Mesenchymal stem cell (in vitro differentiated cells and primary cell): ENCODE measurements at regions not wholly inside any gene's neighbourhood (a gene's known extent, or its start where the extent isn't known, plus 50 kb on each side); places are given as distances from the start of the nearest gene placed in this dataset.

Source experiments
- DNase-seq: peaks from one replicate; pipeline ENCODE4 v3.0.0-alpha.2; 2013
- H2AFZ ChIP-seq: one replicate; pipeline ENCODE4 v1.6.1; 2013; ENCODE audit warnings: low read depth, mild to moderate bottlenecking, control low read depth, inconsistent platforms, low read length, moderate library complexity
- H2AK5ac ChIP-seq: 2 replicates; pipeline ENCODE4 v1.6.1; 2013; ENCODE audit warnings: low read length, moderate library complexity, mild to moderate bottlenecking, inconsistent platforms; ENCODE audit not compliant: severe bottlenecking
- H2BK120ac ChIP-seq: one replicate; pipeline ENCODE4 v1.6.1; 2013; ENCODE audit warnings: low read depth, mild to moderate bottlenecking, inconsistent platforms, low read length, moderate library complexity
- H2BK12ac ChIP-seq, 2 experiments: one replicate each; pipeline ENCODE4 v1.6.1; 2013; ENCODE audit warnings: inconsistent platforms in 2 of 2, low read length in 2 of 2, mild to moderate bottlenecking in 2 of 2, moderate library complexity in 2 of 2, control low read depth in 1 of 2
- H2BK15ac ChIP-seq: one replicate; pipeline ENCODE4 v1.6.1; 2013; ENCODE audit warnings: mild to moderate bottlenecking, low read depth, inconsistent platforms; ENCODE audit not compliant: poor library complexity, severe bottlenecking
- H2BK5ac ChIP-seq: 2 replicates; pipeline ENCODE4 v1.6.1; 2013; ENCODE audit warnings: low read depth, mild to moderate bottlenecking, low read length, control low read depth, inconsistent platforms; ENCODE audit not compliant: poor library complexity, severe bottlenecking
- H3K14ac ChIP-seq, 2 experiments: one replicate each; pipeline ENCODE4 v1.6.1; 2013; ENCODE audit warnings: inconsistent platforms in 2 of 2, low read length in 2 of 2, control low read depth in 1 of 2, mild to moderate bottlenecking in 1 of 2, moderate library complexity in 1 of 2
- H3K18ac ChIP-seq, 2 experiments: one replicate each; pipeline ENCODE4 v1.6.1; 2013; ENCODE audit warnings: inconsistent platforms in 2 of 2, low read length in 2 of 2, control low read depth in 1 of 2, low read depth in 1 of 2, mild to moderate bottlenecking in 1 of 2
- H3K23ac ChIP-seq, 2 experiments: one replicate each; pipeline ENCODE4 v1.6.1; 2013; ENCODE audit warnings: inconsistent platforms in 2 of 2, low read length in 2 of 2, mild to moderate bottlenecking in 2 of 2, moderate library complexity in 2 of 2, control low read depth in 1 of 2
- H3K27ac ChIP-seq: 2 replicates; pipeline ENCODE4 v1.5.1; 2013; ENCODE audit warnings: mild to moderate bottlenecking, moderate library complexity, low read length, control low read depth, inconsistent platforms; ENCODE audit not compliant: poor library complexity, severe bottlenecking
- H3K27me3 ChIP-seq, 2 experiments: 2 replicates each; pipeline versions ENCODE4 v1.6.1 to v1.7.0; 2013; ENCODE audit warnings: low read length in 2 of 2, mild to moderate bottlenecking in 2 of 2, moderate library complexity in 2 of 2, control low read depth in 1 of 2, inconsistent platforms in 1 of 2; ENCODE audit not compliant: control insufficient read depth in 1 of 2, insufficient read depth in 1 of 2
- H3K36me3 ChIP-seq, 2 experiments: 2 replicates each; pipeline versions ENCODE4 v1.6.1 to v1.7.0; 2013; ENCODE audit warnings: low read length in 2 of 2, control low read depth in 1 of 2, inconsistent platforms in 1 of 2, low read depth in 1 of 2, mild to moderate bottlenecking in 1 of 2; ENCODE audit not compliant: insufficient read depth in 2 of 2, control insufficient read depth in 1 of 2
- H3K4ac ChIP-seq, 2 experiments: one replicate each; pipeline ENCODE4 v1.6.1; 2013; ENCODE audit warnings: inconsistent platforms in 2 of 2, low read length in 2 of 2, mild to moderate bottlenecking in 2 of 2, moderate library complexity in 2 of 2, control low read depth in 1 of 2, low read depth in 1 of 2
- H3K4me1 ChIP-seq: 2 replicates; pipeline ENCODE4 v1.6.1; 2013; ENCODE audit warnings: low read depth, low read length, control low read depth; ENCODE audit not compliant: control insufficient read depth, insufficient read depth
- H3K4me2 ChIP-seq: 2 replicates; pipeline ENCODE4 v1.6.1; 2013; ENCODE audit warnings: low read length, mild to moderate bottlenecking, inconsistent platforms; ENCODE audit not compliant: poor library complexity, severe bottlenecking
- H3K4me3 ChIP-seq, 2 experiments: 2 replicates each; pipeline versions ENCODE4 v1.5.1 to v1.7.0; 2013; ENCODE audit warnings: low read length in 2 of 2, mild to moderate bottlenecking in 2 of 2, control low read depth in 1 of 2, low read depth in 1 of 2; ENCODE audit not compliant: insufficient read depth in 1 of 2
- H3K79me1 ChIP-seq: replicated peaks from 2 replicates; pipeline ENCODE4 v1.6.1; 2013; ENCODE audit warnings: mild to moderate bottlenecking, control low read depth, low read length, inconsistent platforms; ENCODE audit not compliant: poor library complexity, severe bottlenecking
- H3K9ac ChIP-seq: 2 replicates; pipeline ENCODE4 v1.7.0; 2013; ENCODE audit warnings: mild to moderate bottlenecking, low read length, moderate library complexity
- H3K9me3 ChIP-seq: 2 replicates; pipeline ENCODE4 v1.7.0; 2013; ENCODE audit warnings: mild to moderate bottlenecking, low read length; ENCODE audit not compliant: control insufficient read depth
- H4K8ac ChIP-seq: one replicate; pipeline ENCODE4 v1.6.1; 2013; ENCODE audit warnings: inconsistent platforms, mild to moderate bottlenecking, low read length, moderate library complexity
- H4K91ac ChIP-seq: one replicate; pipeline ENCODE4 v1.6.1; 2013; ENCODE audit warnings: mild to moderate bottlenecking, low read length, inconsistent platforms
- WGBS: methylation state at CpG from one replicate; pipeline ENCODE4 v1.1.7; 2013; ENCODE audit warnings: mixed read lengths; 5-methylcytosine and 5-hydroxymethylcytosine counted together

DNA sequence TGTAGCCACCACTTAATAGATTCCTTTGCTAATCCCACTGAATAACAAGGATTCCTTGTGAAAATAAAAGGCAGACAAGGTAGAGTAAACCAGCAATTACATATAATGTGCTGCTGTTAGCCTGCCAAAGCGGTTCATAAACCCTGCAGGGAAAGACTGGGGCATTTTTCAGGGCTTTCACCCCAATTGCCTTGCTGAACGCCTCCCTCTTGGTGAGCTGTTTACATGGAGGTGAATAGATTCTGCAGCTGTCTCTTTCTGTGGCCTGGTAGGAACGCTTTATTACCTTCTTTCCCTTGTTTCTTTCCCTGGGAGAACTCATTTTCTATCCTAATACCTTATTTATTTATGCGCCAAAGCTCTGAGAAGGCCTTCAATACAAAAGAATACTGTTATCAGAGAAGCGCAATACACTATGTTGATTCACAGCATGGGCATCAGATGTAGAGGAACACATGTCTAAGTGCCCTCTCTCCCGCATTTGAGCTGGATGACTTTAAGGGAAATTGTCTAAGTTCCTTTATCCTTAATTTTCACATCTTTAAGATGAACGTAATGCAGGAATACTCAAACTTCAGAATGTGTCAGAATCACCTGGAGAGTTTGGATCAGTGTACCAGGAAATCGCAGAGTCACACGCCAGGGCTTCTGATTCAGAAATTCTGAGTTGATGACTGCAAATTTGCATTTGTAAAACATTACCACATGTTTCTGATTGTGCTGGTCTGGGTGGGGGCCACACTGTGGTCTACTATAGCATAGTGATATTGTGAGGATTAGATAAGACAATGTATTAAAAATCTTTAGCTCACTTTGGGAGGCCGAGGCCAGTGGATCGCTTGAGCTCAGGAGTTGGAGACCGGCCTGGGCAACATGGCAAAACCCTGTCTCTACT is 1203.8 kb downstream of the SORCS3 start:
- Histone ChIP-seq H2AFZ (no peak overlapping the region), H3K4me3 (no peak overlapping the region), H3K18ac (no peak overlapping the region), H3K4me2 (no peak overlapping the region), H3K27me3 (no peaks in the 10 kb centered on the region), H4K91ac (no peak overlapping the region), H3K36me3 (no peaks in the 10 kb centered on the region), H4K8ac (no peak overlapping the region), H3K23ac (no peak overlapping the region), H3K79me1 (no peaks in the 10 kb centered on the region), H2BK120ac (no peak overlapping the region), H2BK12ac (no peak overlapping the region), H3K9me3 (no peaks in the 10 kb centered on the region), H3K27ac (no peak overlapping the region), H3K4me1 (no peaks in the 10 kb centered on the region), H3K14ac (no peak overlapping the region), H3K4ac (no peak overlapping the region), H3K9ac (no peak overlapping the region), H2BK5ac (no peak overlapping the region), H2BK15ac (no peak overlapping the region), H2AK5ac (no peak overlapping the region)
- DNase-seq, result no peak
- 67% methylated on average over 11 of the region's 12 CpGs for WGBS

DNA sequence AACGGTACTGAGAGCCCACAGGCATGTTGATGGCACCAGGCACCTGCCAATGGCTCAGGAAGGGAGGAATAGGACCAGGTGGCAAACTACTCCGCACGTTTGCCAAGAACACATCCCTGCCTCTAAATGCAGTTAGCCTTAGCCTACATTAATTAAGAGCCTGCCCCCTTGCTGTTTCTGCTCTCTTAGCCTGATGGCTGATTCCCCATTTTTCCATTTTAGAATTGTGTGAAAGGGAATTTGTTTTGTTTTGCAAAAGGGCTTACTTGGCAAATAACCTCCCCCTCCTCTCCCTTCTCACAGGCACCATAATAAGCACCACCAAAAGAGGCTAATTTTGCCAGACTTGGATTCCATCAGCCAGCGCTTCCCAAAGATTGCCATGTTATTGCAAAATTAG is 1203.2 kb downstream of the SORCS3 start:
- H3K4me3 ChIP-seq, result no peak overlapping the region
- no peaks in the 10 kb centered on the region for H3K36me3 ChIP-seq
- H2BK15ac ChIP-seq, result no peak overlapping the region
- no peak overlapping the region for H2AFZ ChIP-seq
- no peak overlapping the region for H3K9ac ChIP-seq
- H3K27me3 ChIP-seq, result no peaks in the 10 kb centered on the region
- H3K9me3 ChIP-seq, result no peaks in the 10 kb centered on the region
- no peak overlapping the region for H3K23ac ChIP-seq
- no peak overlapping the region for H2AK5ac ChIP-seq
- DNase-seq, result no peak
- no peak overlapping the region for H3K18ac ChIP-seq
- H3K27ac ChIP-seq, result no peak overlapping the region
- no peaks in the 10 kb centered on the region for H3K4me1 ChIP-seq
- H2BK5ac ChIP-seq, result no peak overlapping the region
- H3K79me1 ChIP-seq, result no peaks in the 10 kb centered on the region
- 57% methylated on average over 3 of the region's 4 CpGs for WGBS
- H3K4ac ChIP-seq, result no peak overlapping the region
- H3K4me2 ChIP-seq, result no peak overlapping the region
- H4K8ac ChIP-seq, result no peak overlapping the region
- H2BK12ac ChIP-seq, result no peak overlapping the region
- no peak overlapping the region for H4K91ac ChIP-seq
- no peak overlapping the region for H2BK120ac ChIP-seq
- H3K14ac ChIP-seq, result no peak overlapping the region

DNA sequence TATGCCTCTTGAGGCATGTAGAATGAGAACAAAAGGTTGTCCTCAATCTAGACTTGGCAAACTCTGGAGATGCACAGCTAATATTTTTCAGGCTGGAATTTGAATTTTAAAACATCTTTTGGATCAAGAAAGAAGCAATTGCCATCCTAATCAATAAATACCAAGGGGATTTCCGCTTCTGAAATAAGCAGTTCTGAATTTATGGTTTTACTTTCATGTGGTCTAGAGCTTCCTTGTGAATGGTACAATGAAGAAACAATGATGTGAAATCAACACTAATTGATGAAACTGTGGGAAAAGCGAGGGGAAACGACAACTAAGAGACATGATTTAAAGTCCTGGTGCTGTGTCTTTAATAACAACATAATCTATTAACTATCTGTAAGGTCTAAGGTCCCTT is 1202.7 kb downstream of the SORCS3 start:
- WGBS, result 64% methylated on average over 1 of the region's 3 CpGs
- Histone ChIP-seq H2BK120ac (no peak overlapping the region), H3K4me2 (no peak overlapping the region), H2AFZ (no peak overlapping the region), H3K36me3 (no peaks in the 10 kb centered on the region), H3K4me1 (no peaks in the 10 kb centered on the region), H3K18ac (no peak overlapping the region), H4K91ac (no peak overlapping the region), H2BK5ac (no peak overlapping the region), H3K23ac (no peak overlapping the region), H3K14ac (no peak overlapping the region), H4K8ac (no peak overlapping the region), H3K4me3 (no peak overlapping the region), H3K9ac (no peak overlapping the region), H3K27ac (no peak overlapping the region), H2AK5ac (no peak overlapping the region), H2BK12ac (no peak overlapping the region), H3K27me3 (no peaks in the 10 kb centered on the region), H3K9me3 (no peaks in the 10 kb centered on the region), H3K79me1 (no peaks in the 10 kb centered on the region), H2BK15ac (no peak overlapping the region), H3K4ac (no peak overlapping the region)
- no peak for DNase-seq

DNA sequence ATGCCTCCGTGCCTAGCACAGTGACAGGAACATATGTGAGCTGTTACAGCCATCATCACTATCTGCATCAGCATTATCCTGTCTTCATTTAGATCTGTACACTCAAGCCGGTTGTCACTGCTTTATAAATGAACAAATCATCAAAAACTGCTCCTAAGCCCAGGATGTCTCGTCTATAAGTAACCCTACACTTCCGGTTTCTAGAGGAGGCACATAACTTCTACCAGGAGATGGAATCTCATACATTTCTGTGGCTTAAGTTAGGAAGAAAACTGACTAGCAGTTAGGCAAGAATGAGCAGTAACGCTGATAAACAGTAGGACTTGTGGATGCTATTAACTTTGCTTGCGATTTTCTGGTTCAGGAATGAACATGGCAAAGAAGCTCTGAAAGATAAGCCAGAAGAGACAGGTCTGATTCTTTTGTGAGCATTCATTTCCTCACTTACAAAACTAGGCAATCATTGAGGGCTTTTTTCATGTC is 1199.2 kb downstream of the SORCS3 start:
- Histone ChIP-seq H3K4me1 (no peaks in the 10 kb centered on the region), H3K9me3 (no peaks in the 10 kb centered on the region), H2BK15ac (no peak overlapping the region), H3K4me2 (no peak overlapping the region), H3K23ac (no peak overlapping the region), H3K27me3 (no peaks in the 10 kb centered on the region), H3K4me3 (no peak overlapping the region), H3K27ac (no peak overlapping the region), H2AK5ac (no peak overlapping the region), H3K18ac (no peak overlapping the region), H2BK120ac (no peak overlapping the region), H3K36me3 (no peaks in the 10 kb centered on the region), H4K91ac (no peak overlapping the region), H3K9ac (no peak overlapping the region), H3K14ac (no peak overlapping the region), H3K79me1 (no peaks in the 10 kb centered on the region), H2BK5ac (no peak overlapping the region), H4K8ac (no peak overlapping the region), H2BK12ac (no peak overlapping the region), H3K4ac (no peak overlapping the region), H2AFZ (no peak overlapping the region)
- DNase-seq, result no peak
- WGBS, result 81% methylated on average over 5 of the region's 6 CpGs
